ENCODE measurements at regions not wholly inside any gene's neighbourhood (a gene's known extent, or its start where the extent isn't known, plus 50 kb on each side); places are given as distances from the start of the nearest gene placed in this dataset.

- no peak for DNase-seq
These were observed 62.3 kb upstream of the NKX2-2 start for GRCh38 chr20:21575981-21576740.

DNA sequence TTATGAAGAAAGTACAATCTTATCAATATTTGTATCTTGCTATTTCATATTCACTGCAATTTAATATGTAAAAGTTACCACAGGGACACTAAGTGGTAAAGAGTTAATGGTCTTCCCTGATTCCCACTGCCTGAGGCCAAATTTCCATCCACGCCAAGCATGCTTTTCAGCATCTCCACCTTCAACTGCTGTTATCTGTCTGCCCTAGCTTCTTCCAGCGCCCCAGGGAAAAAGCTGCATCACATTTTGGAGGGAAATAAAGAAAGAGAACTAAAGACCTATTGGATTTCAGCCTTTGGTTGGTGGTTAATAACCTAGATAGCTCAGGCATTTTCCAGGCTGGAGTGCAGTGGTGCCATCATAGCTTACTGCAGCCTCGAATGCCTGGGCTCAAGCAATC lies 61.3 kb upstream of the NKX2-2 start:
- no peak for DNase-seq

DNA sequence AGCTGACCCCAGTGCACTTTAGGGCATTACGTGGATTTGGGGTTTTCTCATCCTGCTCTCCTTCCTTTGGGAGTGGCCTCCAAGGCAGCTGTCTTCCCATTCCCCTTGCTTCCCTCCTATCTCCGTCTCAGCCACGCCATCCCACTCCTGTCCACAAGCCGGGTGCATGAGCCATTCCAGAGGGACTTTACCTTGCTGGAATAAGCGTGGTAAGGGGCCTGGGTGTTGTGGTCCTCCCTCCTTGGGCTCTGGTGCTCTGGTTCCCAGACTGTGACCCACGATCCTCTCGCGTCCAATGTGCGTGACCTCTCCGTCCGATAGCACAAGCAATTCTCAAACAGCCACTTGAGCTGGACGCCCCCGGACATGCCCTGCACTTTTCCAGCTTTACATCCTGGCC lies 60.6 kb upstream of the NKX2-2 start:
- no peak for DNase-seq

GRCh38 chr20:21573259-21573658 lies 59.4 kb upstream of the NKX2-2 start:
- no peak for DNase-seq

- peak in 1 of 2 experiments; percentile 13 for DNase-seq
These were observed 58.2 kb upstream of the NKX2-2 start for GRCh38 chr20:21571841-21572690.

GRCh38 chr20:21570285-21570992 lies 56.6 kb upstream of the NKX2-2 start:
- no peak for DNase-seq

GRCh38 chr20:21569586-21569985 lies 55.7 kb upstream of the NKX2-2 start:
- DNase-seq: no peak

DNA sequence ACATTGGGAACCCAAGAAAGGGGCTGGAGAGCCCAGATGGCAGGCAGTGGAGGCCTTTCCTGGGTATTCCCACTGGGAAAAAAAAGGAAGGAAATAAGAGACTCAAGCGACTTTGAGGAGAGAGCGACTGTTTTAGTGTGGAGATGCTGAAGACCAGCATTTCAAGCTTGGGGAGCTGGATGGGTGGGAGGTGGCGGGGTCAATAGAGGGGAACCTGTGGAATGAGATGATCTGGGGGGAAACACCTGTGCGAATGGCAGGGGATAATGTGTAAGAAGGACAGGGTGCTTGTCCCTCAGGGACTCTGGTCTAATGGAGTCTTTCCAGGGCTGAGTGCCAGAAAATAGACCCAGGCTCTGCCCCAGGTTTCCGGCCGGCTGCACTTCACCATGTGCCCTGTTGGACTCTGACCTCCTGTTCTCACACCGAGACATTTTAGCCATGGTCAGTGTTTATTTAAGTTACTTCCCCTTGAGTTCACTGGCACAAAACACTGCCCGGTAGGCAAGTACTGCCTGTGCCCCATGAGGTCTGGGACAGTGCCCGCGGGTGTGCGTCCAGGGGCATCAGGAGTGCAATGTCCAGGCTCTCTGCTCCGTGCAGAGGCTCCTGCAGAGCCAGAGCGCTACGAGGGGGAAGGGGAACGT lies 50.4 kb upstream of the NKX2-2 start:
- no peak for DNase-seq

Measured in activated CD4-positive, alpha-beta T cell treated with anti-CD3 and anti-CD28 coated beads, Interleukin-2, amount 50 U/mL, for 4 hours (primary cell).